H1 (cell line): ENCODE measurements at regions not wholly inside any gene's neighbourhood (a gene's known extent, or its start where the extent isn't known, plus 50 kb on each side); places are given as distances from the start of the nearest gene placed in this dataset.

Source experiments
- CTCF ChIA-PET: fragments of 300-600 bp; sonication (Branson Sonifier 250); formaldehyde crosslinking; loops from one replicate; lab custom pipeline; 2021; ENCODE audit not compliant: partially characterized antibody; lab: Charles Lee
- POLR2A ChIA-PET: fragments of 300-600 bp; sonication (Branson Sonifier 250); formaldehyde crosslinking; loops from one replicate; lab custom pipeline; 2021; ENCODE audit warnings: inconsistent platforms; ENCODE audit not compliant: partially characterized antibody; lab: Charles Lee
- DNase-seq, 2 experiments: peaks; one replicate each; pipeline versions ENCODE4 v3.0.0 to v3.0.0-alpha.2; 2010 to 2022; ENCODE audit warnings: low spot score in 2 of 2, low read depth in 1 of 2, mixed read lengths in 1 of 2
- FAIRE-seq: peaks from 2 replicates; lab custom pipeline; 2011; peaks lifted over from hg19 to GRCh38; lab: Jason Lieb, UNC
- H2AFZ ChIP-seq: 2 replicates; pipeline ENCODE4 v1.8.1; 2012; ENCODE audit warnings: low read length, inconsistent platforms
- H2AK5ac ChIP-seq: 2 replicates; pipeline ENCODE4 v1.6.1; 2013; ENCODE audit warnings: low read depth, low read length
- H2BK120ac ChIP-seq: replicated peaks from 2 replicates; pipeline ENCODE3; 2013; ENCODE audit warnings: low read depth, low read length, inconsistent platforms
- H2BK12ac ChIP-seq: 2 replicates; pipeline ENCODE4 v1.6.1; 2013; ENCODE audit warnings: low read depth, low read length
- H2BK15ac ChIP-seq: 2 replicates; pipeline ENCODE4 v1.6.1; 2013; ENCODE audit warnings: low read length
- H2BK20ac ChIP-seq: 2 replicates; pipeline ENCODE4 v1.6.1; 2013; ENCODE audit warnings: low read length
- H2BK5ac ChIP-seq: 2 replicates; pipeline ENCODE4 v1.6.1; 2013; ENCODE audit warnings: low read depth, low read length
- H3K14ac ChIP-seq: 2 replicates; pipeline ENCODE4 v1.6.1; 2013; ENCODE audit warnings: inconsistent platforms; ENCODE audit not compliant: insufficient read length
- H3K18ac ChIP-seq: 2 replicates; pipeline ENCODE4 v1.6.1; 2013; ENCODE audit warnings: low read length; ENCODE audit errors: extremely low read depth
- H3K23ac ChIP-seq: 2 replicates; pipeline ENCODE4 v1.6.1; 2013; ENCODE audit warnings: inconsistent platforms; ENCODE audit not compliant: insufficient read length
- H3K23me2 ChIP-seq: 2 replicates; pipeline ENCODE4 v1.6.1; 2013; ENCODE audit warnings: low read depth, low read length
- H3K27ac ChIP-seq: 2 replicates; pipeline ENCODE4 v1.6.1; 2011; ENCODE audit warnings: low read depth, low read length, inconsistent platforms
- H3K27me3 ChIP-seq, 4 experiments: replicated peaks in 1 of 4; 1 replicate in 1 of 4; 2 replicates in 3 of 4; pipeline versions ENCODE4 v1.6.1 to v1.8.1; 2011 to 2013; ENCODE audit warnings: low read length in 3 of 4, mild to moderate bottlenecking in 3 of 4, inconsistent platforms in 2 of 4, mixed read lengths in 2 of 4, moderate library complexity in 1 of 4; ENCODE audit not compliant: control insufficient read depth in 3 of 4, insufficient read depth in 3 of 4; ENCODE audit errors: extremely low read depth in 1 of 4
- H3K36me3 ChIP-seq, 4 experiments: 2 replicates each; pipeline versions ENCODE4 v1.6.1 to v1.8.1; 2011 to 2013; ENCODE audit warnings: mild to moderate bottlenecking in 4 of 4, low read length in 3 of 4, moderate library complexity in 2 of 4, control low read depth in 1 of 4, inconsistent platforms in 1 of 4; ENCODE audit not compliant: insufficient read depth in 4 of 4, control insufficient read depth in 2 of 4
- H3K4ac ChIP-seq: replicated peaks from 2 replicates; pipeline ENCODE3; 2013; ENCODE audit warnings: low read length, low read depth, mixed read lengths, inconsistent platforms; ENCODE audit not compliant: insufficient read length
- H3K4me1 ChIP-seq, 4 experiments: replicated peaks in 1 of 4; 1 replicate in 1 of 4; 2 replicates in 3 of 4; pipeline versions ENCODE4 v1.6.1 to v1.8.1; 2011 to 2013; ENCODE audit warnings: low read length in 3 of 4, inconsistent platforms in 2 of 4, mixed read lengths in 1 of 4; ENCODE audit not compliant: insufficient read depth in 4 of 4, control insufficient read depth in 3 of 4
- H3K4me2 ChIP-seq, 2 experiments: 2 replicates each; pipeline versions ENCODE4 v1.6.1 to v1.8.1; 2011 to 2013; ENCODE audit warnings: low read depth in 2 of 2, low read length in 2 of 2, control low read depth in 1 of 2, inconsistent platforms in 1 of 2, mild to moderate bottlenecking in 1 of 2; ENCODE audit not compliant: insufficient read depth in 1 of 2
- H3K4me3 ChIP-seq, 4 experiments: fragments of 200-600, 300-600 bp in 1 of 4; sonication (generic), shearing (Covaris generic), sonication (Bioruptor Twin) in 1 of 4; 2 replicates each; pipeline versions ENCODE4 v1.5.1 to v1.8.1; 2011 to 2016; ENCODE audit warnings: low read length in 4 of 4, low read depth in 3 of 4, control low read depth in 2 of 4, inconsistent platforms in 2 of 4, mild to moderate bottlenecking in 2 of 4, mixed read lengths in 1 of 4, moderate library complexity in 1 of 4; ENCODE audit not compliant: insufficient read depth in 2 of 4; ENCODE audit errors: extremely low read depth in 1 of 4
- H3K56ac ChIP-seq: replicated peaks from 2 replicates; pipeline ENCODE3; 2013; ENCODE audit warnings: low read depth, mild to moderate bottlenecking, mixed read lengths, low read length, inconsistent platforms; ENCODE audit not compliant: insufficient read length
- H3K79me1 ChIP-seq: 2 replicates; pipeline ENCODE4 v1.6.1; 2013; ENCODE audit warnings: low read depth, low read length, control low read depth
- H3K79me2 ChIP-seq, 2 experiments: 2 replicates each; pipeline versions ENCODE4 v1.6.1 to v1.8.1; 2012 to 2013; ENCODE audit warnings: low read length in 2 of 2, mild to moderate bottlenecking in 2 of 2, inconsistent platforms in 1 of 2; ENCODE audit not compliant: insufficient read depth in 2 of 2, control insufficient read depth in 1 of 2
- H3K9ac ChIP-seq, 4 experiments: replicated peaks in 1 of 4; 1 replicate in 1 of 4; 2 replicates in 3 of 4; pipeline versions ENCODE4 v1.6.1 to v1.8.1; 2011 to 2013; ENCODE audit warnings: low read depth in 3 of 4, low read length in 3 of 4, control low read depth in 2 of 4, mild to moderate bottlenecking in 2 of 4, moderate library complexity in 2 of 4, inconsistent platforms in 1 of 4; ENCODE audit errors: extremely low read depth in 1 of 4
- H3K9me3 ChIP-seq, 2 experiments: 2 replicates each; pipeline versions ENCODE4 v1.6.1 to v1.8.1; 2012 to 2013; ENCODE audit warnings: mild to moderate bottlenecking in 2 of 2, moderate library complexity in 2 of 2, control low read depth in 1 of 2, inconsistent platforms in 1 of 2, low read depth in 1 of 2, low read length in 1 of 2, mixed read lengths in 1 of 2; ENCODE audit not compliant: insufficient read depth in 2 of 2
- H4K20me1 ChIP-seq, 2 experiments: replicated peaks in 1 of 2; 2 replicates each; pipeline versions ENCODE3 to v1.8.1; 2011 to 2013; ENCODE audit warnings: inconsistent platforms in 2 of 2, low read length in 2 of 2, mild to moderate bottlenecking in 1 of 2; ENCODE audit not compliant: insufficient read depth in 2 of 2, control insufficient read depth in 1 of 2
- H4K5ac ChIP-seq: 2 replicates; pipeline ENCODE4 v1.6.1; 2013; ENCODE audit warnings: low read length, low read depth, mixed read lengths, inconsistent platforms; ENCODE audit not compliant: insufficient read length
- H4K8ac ChIP-seq: 2 replicates; pipeline ENCODE4 v1.8.0; 2013; ENCODE audit warnings: mild to moderate bottlenecking, moderate library complexity, low read length, inconsistent platforms; ENCODE audit not compliant: insufficient read depth; ENCODE audit errors: extremely low read depth
- H4K91ac ChIP-seq: replicated peaks from 2 replicates; pipeline ENCODE3; 2013; ENCODE audit warnings: low read length, mixed read lengths, inconsistent platforms; ENCODE audit not compliant: insufficient read length
- ASH2L ChIP-seq: fragments of 200-600, 300-600 bp; sonication (generic); IDR thresholded peaks from one replicate; pipeline ENCODE4 v1.7.1; 2017; ENCODE audit warnings: low read length
- RFX5 ChIP-seq: IDR thresholded peaks from 2 replicates; pipeline ENCODE4 v1.6.1; 2011; ENCODE audit warnings: low read depth, low read length, improper control_type of control experiment, borderline replicate concordance
- SIN3A ChIP-seq, 2 experiments: IDR thresholded peaks in 1 of 2; conservative IDR thresholded peaks in 1 of 2; 2 replicates each; pipeline ENCODE4 v1.6.1; 2011 to 2012; ENCODE audit warnings: low read length in 2 of 2, improper control_type of control experiment in 1 of 2, low read depth in 1 of 2, mild to moderate bottlenecking in 1 of 2
- WGBS, 2 experiments: shearing (Covaris generic) in 1 of 2; methylation state at CpG; one replicate each; pipeline versions ENCODE4 v1.1.6 to v1.1.7; 2013 to 2015; ENCODE audit warnings: low lambda C conversion rate in 2 of 2, mixed read lengths in 2 of 2, inconsistent platforms in 1 of 2, low coverage in 1 of 2, missing lambda C conversion rate in 1 of 2; ENCODE audit not compliant: insufficient replicate concordance in 2 of 2, insufficient coverage in 1 of 2, insufficient read length in 1 of 2; ENCODE audit errors: extremely low coverage in 1 of 2, missing lambda C conversion rate in 1 of 2; 5-methylcytosine and 5-hydroxymethylcytosine counted together

GRCh38 chr6:117771403-117771802 is 96.1 kb downstream of the NUS1 start:
- H3K27me3 ChIP-seq: no peaks in the 10 kb centered on the region
- no peak overlapping the region for H2BK5ac ChIP-seq
- FAIRE-seq (no peak), DNase-seq (no peak)
- no peaks in the 10 kb centered on the region for H3K9me3 ChIP-seq
- no peaks in the 10 kb centered on the region for H4K20me1 ChIP-seq
- no peak overlapping the region for H4K8ac ChIP-seq
- no peaks in the 10 kb centered on the region for H3K79me1 ChIP-seq
- H2BK20ac ChIP-seq: no peak overlapping the region
- H4K91ac ChIP-seq: no peak overlapping the region
- no peak overlapping the region for H3K27ac ChIP-seq
- no peaks in the 10 kb centered on the region for H3K79me2 ChIP-seq
- H3K9ac ChIP-seq: no peak overlapping the region
- H3K4me2 ChIP-seq: no peak overlapping the region
- ChIA-PET CTCF (no interaction called here), POLR2A (no interaction called here)
- no peak for TF ChIP-seq SIN3A (conservative IDR thresholded peaks at IDR 0.05 in 1 of 2, IDR thresholded peaks at IDR 0.05 in 1 of 2; ENCODE audit: low read depth in 1 of 2, low read length in 2 of 2)
- TF ChIP-seq RFX5: no peak
- TF ChIP-seq ASH2L: no peak
- 70% methylated on average over 2 of the region's 2 CpGs; no CpG with 5 or more reads in 1 of the 2 experiments for WGBS, 2 experiments
- no peak overlapping the region for H3K18ac ChIP-seq
- H3K23me2 ChIP-seq: no peaks in the 10 kb centered on the region; the same call in 1 of the 2 replicates
- no peak overlapping the region for H3K23ac ChIP-seq
- no peaks in the 10 kb centered on the region for H3K36me3 ChIP-seq
- no peak overlapping the region for H3K14ac ChIP-seq
- no peak overlapping the region for H3K4ac ChIP-seq
- no peak overlapping the region for H3K4me3 ChIP-seq
- H3K4me1 ChIP-seq: peaks cover 0 to 3% (median 0%) of the 10 kb centered on the region in 4 experiments; a peak in 2 of 7 replicates
- H2BK12ac ChIP-seq: no peak overlapping the region
- H2AFZ ChIP-seq: no peak overlapping the region
- no peak overlapping the region for H3K56ac ChIP-seq
- no peak overlapping the region for H2BK15ac ChIP-seq
- no peak overlapping the region for H2BK120ac ChIP-seq
- no peak overlapping the region for H2AK5ac ChIP-seq
- no peak overlapping the region for H4K5ac ChIP-seq
